ENCODE measurements at regions not wholly inside any gene's neighbourhood (a gene's known extent, or its start where the extent isn't known, plus 50 kb on each side); places are given as distances from the start of the nearest gene placed in this dataset.
"Not testable (repeated sequence)": the region's sequence is repeated elsewhere in the genome, so short reads cannot be mapped to it uniquely, and the experiment has no call there.

DNA sequence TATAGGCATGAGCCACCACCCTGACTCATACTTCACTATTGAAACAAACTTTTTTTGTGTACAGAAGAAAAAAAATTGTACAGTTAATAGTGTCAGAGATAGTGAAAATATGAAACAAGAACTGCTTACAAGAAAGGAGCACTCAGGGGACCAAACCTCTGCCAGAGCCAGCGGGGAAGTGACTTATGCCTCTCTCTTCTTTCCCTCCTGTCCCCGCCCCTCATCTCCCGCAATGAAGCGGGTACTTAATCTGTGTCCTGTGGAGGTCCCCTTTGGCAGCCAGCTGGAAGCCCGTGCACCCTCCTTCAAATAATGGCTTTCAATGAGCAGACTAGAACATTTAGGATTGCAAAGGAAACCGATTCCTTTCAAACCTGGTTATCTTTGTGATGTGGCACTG, 51.5 kb downstream of the PPIAL4A start:
- DNase-seq (ENCODE audit: low read depth in 2 of 2): not testable (repeated sequence)

DNA sequence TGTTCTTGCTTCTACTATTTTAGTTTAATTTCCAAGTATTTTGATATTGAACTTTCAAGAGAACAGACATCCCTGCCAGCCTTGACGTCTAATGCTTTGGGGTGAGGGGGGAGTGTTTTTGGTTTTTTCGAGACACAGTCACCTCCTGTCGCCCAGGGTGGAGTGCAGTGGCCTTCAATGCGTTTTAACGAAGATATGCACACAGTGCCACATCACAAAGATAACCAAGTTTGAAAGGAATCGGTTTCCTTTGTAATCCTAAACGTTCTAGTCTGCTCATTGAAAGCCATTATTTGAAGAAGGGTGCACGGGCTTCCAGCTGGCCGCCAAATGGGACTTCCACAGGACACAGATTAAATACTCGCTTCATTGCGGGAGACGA, 52.3 kb downstream of the PPIAL4A start:
- DNase-seq (ENCODE audit: low read depth in 2 of 2): peak in 1 of 2 donors; percentile 2

DNA sequence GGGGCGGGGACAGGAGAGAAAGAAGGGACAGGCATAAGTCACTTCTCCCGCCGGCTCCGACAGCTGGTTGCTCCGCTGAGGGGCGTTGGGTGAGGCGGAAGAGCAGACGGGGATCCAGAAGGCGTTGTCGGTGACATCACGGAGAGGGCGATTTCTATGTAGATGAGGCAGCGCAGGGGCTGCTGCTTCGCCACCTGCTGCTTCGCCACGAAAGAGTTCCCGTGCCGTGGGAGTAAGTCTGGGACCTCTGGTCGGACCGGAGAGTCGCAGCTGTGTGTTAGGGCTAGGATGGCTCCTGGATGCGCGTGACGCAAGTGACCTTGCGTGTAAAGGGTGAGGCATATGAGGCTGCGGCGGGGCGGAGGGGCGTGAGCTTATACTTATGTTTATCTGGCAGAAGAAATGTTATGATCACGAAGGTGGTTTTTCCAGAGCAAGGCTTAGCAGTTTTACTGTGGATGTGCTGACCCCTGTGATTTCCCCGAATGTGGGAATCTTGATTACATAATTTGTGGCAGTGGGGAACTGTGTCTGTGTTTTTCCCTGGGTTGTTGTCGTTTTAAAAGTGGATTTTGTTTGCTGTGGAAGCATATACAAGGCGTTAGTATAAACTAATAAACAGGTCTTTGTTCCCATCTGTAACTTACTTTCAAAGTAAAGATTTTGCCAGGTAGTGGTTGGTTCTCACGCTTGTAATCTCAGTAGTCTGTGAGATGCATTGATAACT, 52.8 kb downstream of the PPIAL4A start:
- peak; percentile 41 to 47 for DNase-seq (ENCODE audit: low read depth in 2 of 2)

DNA sequence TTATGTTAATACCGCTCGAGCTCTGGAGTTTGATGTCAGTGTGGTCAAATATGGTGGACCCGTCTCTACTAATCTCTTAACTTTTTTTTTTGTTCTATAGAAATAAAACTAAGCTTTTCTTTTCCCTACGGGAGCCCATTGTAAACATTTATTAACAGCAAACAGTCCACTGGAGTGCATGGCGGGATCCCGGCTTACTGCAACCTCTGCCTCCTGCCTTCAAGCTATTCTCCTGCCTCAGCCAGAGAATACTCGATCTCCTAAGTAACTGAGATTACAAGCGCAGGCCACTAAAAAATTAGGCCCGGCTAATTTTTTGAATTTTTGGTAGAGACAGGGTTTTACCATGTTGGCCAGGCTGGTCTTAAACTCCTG, 53.4 kb downstream of the PPIAL4A start:
- not testable (repeated sequence) for DNase-seq (ENCODE audit: low read depth in 2 of 2)

DNA sequence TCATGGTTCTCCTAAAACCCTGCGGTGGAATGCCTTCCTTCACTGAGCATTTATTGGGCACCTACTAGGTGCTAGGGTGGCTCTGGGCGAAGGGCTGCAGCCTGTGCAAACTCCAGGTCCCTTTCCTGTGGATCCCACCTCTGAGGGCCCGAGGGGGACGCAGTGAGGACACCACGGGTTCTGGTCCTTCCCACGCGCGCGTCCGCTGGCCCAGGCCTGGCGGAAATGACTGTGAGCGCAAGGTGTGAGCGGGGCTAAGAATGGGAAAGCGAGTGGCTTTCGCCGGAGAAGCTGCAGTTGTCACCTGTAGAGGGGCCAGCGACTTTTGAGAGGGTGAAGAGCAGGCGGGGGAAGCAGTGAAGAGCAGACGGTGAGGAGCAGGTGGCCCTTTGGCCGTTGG, 55.1 kb downstream of the PPIAL4A start:
- DNase-seq (ENCODE audit: low read depth in 2 of 2): not testable (repeated sequence)

DNA sequence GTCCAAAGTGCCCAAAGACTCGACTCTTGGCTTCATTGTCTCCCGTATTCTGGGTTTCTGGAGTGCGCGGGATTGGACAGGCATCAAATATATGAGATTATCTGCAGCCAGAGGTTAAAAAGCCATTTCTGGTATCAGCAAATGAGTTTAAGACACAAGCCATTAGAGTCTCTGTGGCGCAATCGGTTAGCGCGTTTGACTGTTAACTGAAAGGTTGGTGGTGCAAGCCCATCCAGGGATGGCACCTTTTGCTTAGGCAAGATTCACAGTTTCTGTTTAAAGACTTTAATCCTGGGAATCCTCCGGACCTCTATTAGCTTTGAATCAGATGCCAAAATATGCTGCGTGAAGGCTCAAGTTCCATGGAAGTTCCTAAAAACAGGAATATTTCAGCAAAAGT, 55.6 kb downstream of the PPIAL4A start:
- not testable (repeated sequence) for DNase-seq (ENCODE audit: low read depth in 2 of 2)

DNA sequence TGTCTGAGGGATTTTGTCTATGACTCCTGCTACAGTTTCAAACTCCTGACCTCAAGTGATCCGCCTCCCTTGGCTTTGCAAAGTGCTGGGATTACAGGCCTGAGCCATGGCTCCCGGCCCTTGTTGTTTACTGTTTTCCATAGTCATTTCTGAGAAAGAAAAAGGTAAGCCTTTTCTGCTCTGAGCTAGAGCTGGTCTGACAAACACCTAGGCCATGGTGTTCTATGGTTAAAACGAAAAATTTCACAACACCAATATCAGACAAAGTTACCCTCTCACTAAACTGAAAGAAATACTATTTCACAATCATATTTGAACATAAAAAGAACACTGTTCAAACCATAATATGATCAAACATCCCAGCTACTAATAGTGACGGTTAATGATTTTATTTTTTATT, 57.5 kb downstream of the PPIAL4A start:
- not testable (repeated sequence) for DNase-seq (ENCODE audit: low read depth in 2 of 2)

DNA sequence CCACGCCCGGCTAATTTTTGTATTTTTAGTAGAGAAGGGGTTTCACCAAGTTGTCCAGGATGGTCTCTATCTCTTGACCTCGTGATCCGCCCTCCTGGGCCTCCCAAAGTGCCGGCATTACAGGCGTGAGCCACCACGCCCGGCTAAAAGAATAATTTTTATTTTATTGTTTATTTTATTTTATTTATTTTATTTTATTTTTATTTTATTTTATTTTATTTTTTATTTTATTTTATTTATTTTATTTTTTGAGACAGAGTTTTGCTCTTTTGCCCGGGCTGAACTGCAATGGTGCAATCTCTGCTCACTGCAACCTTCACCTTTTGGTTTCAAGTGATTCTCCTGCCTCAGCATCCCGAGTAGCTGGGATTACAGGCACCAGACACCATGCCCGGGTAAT, 60.2 kb downstream of the PPIAL4A start:
- DNase-seq (ENCODE audit: low read depth in 2 of 2): not testable (repeated sequence)

DNA sequence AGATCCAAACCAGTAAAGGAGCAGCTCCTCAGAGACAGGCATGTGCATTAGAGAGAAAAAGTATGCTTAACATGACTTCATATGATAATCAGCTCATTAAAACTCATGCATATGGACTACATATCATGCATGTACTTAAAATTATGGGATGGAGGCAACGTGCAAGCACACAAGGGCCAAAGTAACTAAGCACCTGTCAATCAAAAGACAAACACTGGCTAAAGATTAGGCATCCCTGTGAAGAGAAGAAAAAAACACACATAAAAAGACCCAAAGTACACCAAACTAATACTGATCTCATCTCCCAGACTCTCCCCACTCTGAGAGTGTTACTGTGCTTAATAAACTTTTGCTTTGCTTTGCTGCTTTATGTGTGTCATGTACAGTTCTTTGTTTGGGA, 61.1 kb downstream of the PPIAL4A start:
- DNase-seq (ENCODE audit: low read depth in 2 of 2): not testable (repeated sequence)

DNA sequence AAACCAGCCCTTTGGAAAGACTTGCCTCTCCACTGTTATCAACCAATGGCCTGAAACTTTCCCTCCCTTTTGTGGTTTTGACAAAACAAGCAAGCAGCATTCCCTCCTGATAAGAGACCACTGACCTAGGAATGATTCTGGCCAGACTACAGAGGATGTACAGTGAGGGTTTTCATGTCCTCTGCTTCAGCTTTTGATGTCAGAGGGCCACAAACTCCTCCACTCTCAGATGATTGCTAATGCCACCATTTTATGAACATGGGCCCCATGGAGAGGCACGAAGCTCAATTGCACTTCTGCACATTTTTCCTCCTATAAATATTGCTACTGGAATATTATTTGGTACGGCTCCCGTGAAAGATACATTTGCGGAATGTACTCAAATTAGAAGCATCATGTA, 61.5 kb downstream of the PPIAL4A start:
- not testable (repeated sequence) for DNase-seq (ENCODE audit: low read depth in 2 of 2)

DNA sequence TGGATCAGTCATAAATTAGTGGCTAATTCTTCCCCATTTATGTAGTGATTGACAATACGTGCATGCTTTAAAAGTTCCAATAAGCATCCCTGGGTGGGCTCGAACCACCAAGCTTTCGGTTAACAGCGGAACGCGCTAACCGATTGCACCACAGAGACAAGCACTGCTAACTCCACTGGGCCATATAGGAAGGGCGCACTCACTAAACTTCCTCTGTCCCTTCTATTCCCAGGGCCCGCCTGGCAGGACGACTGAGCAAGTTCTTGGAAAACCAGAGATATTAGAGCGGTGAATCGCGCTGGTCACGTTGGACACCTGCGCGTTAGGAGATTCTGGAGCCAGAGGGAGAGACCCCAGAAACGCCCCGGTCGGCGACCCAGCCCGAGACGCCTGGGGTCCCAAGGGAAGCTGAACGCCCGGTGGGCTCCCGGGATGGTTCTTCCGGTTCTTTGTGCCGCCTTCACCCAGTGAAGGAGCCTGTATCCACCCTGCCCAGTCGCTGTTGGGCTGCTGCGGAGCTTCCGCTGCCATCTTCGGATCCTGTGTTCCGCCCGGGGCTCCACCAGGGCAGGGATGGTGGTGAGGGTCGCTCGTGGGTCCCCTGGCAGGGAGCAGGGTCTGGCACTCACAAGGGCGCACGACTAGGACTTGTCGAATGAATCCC, 62.8 kb downstream of the PPIAL4A start:
- DNase-seq (ENCODE audit: low read depth in 2 of 2): not testable (repeated sequence)

DNA sequence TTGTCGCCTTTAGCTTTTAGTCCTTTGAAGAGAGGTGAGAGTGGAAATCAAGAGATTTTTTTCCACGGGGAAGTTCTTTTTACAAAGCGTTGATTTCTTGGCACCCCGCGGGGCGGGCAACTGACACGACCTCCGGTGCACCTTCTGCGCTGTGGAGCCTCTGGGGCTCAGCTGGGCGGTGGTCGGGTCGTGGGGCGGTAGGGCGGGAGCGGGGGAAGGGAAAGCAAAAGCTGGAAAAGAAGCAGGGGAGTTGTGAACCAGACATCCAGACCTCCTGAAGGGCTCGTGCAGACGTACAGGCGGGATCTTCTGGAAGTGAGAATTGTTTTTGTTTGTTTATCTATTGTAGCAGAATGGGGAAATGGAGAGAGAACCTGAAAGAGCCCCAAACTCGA, 63.3 kb downstream of the PPIAL4A start:
- DNase-seq (ENCODE audit: low read depth in 2 of 2): not testable (repeated sequence)

DNA sequence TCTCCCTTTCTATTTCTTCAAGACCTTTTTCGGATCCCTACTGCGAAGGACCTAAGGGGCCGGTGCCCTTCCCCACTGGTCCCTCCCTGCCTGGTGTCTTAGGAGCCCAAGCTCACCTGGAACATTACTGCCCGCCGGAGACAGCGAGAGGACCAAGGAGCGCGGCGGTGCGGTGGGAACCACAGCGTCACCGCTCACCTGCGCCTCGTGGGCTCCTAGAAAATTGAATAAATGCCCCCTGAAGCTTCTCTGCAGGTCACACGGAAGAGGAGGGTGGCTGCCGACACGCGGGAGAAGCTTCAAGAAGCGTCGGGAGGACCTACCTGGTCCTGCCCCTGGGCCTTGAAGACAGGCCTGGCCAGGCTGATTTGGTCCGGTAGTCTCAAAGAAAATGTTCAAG, 65.2 kb downstream of the PPIAL4A start:
- DNase-seq (ENCODE audit: low read depth in 2 of 2): no peak

DNA sequence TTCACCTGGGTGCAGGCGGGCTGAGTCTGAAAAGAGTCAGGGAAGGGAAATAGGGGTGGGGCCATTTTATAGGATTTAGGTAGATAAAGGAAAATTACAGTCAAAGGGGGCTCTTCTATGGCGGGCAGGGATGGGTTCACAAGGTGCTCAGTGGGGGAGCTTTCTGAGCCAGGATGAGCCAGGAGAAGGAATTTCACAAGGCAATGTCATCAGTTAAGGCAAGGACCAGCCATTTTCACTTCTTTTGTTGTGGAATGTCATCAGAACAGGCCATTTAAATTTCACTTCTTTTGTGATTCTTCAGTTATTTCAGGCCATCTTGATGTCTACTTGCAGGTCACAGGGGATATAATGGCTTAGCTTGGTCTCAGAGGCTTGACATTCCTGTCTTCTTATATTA, 66.4 kb downstream of the PPIAL4A start:
- DNase-seq (ENCODE audit: low read depth in 2 of 2): not testable (repeated sequence)

DNA sequence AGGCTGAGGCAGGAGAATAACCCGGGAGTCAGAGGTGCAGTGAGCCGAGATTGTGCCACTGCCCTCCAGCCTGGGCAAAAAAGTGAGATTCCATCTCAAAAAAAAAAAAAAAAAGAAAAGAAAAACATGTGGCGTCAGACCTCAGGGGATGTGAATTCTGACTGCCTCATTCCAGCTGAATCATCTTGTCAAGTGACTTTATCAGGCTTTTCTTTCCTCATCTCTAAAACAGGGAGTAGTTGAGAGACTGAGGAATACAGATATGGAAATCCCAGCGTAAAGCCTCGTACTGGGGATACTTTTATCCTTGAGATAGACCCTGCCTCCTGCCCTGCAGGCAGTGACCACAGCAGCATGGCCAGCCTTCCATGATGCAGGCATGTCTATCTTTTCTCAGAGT, 76.4 kb downstream of the PPIAL4A start:
- DNase-seq (ENCODE audit: low read depth in 2 of 2): not testable (repeated sequence)

DNA sequence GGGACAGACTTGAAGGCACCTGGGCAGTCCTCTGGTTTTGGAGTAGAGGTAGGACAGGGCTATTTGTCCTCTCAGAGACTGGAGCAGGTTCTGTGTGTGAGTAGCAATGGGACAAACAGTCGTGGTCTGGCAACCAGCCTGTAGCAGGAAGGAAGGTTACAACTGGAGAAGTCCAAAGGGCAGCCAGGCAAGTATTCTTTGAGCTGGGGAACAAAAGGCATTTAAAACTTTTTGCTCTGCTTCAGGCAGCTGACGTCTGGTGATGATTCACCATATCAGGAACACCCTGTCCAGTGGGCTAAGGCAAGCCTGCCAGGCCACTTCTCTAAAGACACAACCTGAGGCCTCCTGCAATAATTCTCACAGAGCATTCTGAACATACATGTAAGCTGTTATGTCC, 83.3 kb downstream of the PPIAL4A start:
- DNase-seq (ENCODE audit: low read depth in 2 of 2): not testable (repeated sequence)

DNA sequence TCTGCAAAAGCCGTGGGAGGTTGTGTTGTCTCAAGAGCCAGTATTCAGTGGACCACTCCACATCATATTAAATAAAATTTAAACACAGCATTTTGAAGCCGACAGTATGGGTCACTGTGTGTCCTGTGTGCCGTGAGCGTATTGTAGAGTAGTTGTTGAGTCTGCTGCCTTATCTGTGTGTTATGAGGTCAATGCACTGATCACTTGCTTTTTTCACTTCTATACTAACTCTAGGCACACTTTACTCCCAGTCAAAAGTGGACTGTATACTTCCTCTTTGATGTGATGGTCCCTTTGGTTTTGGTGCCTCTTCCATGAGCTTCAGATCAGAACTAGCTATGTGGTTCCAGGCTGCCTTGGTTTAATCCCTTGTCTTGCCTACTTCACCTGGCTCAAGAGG, 84.3 kb downstream of the PPIAL4A start:
- not testable (repeated sequence) for DNase-seq (ENCODE audit: low read depth in 2 of 2)

DNA sequence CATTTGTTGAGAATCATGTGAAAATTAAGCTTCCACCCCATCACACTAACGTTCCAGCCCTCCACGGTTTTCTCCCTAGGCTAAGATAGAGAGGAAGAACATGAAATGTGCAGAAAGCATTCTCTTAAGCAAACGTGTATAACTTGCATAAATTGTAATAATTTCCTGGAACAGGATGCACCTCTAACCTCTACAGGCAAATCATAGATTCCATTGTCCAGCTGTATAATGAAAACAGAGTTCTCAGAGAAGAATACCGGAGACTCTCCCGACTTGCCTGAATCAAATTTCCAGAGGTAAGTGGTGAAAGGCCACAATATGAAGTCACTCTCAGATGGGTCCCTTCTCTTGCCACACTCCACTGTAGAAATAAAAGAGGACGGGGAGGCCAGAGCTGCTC, 87.7 kb downstream of the PPIAL4A start:
- not testable (repeated sequence) for DNase-seq (ENCODE audit: low read depth in 2 of 2)

DNA sequence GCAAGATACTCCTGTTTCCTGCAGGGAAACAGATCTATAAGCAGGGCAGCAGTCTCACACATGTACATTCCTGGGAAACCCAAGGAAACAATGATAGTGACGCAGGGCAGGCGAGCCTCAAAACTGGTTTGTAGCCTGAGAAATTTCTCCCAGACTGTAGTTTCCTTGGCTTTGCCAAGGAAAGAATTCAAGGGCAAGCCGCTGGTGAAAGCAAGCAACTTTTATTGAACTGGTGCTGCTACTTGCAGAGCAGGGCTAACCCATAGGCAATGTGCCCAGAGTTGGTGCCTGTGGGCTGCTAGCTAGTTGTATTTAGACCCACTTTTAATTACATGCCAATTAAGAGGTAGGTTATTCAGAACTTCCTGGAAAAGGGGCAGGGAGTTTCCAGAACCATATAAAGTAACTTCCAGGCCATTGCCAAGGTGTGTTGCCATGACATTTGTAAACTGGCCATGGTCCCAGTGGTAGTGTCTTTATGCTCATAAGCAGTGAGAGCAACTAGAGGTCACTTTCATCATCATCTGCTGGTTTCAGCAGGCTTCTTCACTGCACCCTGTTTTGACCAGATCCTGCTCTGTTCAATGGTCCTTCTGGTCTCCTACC, 92.0 kb downstream of the PPIAL4A start:
- not testable (repeated sequence) for DNase-seq (ENCODE audit: low read depth in 2 of 2)

DNA sequence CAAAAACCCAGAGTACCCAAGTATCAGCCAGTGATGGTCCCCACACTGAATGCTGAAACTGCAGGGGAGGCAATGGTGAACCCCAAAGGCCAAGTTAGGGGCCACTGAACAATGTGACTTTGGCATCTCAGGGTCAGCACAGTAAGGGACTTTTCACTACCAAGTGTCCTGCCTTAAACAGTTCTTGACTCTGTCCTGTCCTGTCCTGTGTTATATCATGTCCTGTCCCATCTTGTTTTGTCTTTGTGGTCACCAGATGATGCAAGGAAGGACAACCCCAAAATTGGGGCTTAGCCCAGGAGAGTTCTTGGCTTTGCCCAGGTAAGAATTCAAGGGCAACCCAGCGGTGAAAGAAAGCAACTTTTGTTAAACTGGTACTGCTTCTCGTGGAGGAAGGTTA, 105.0 kb downstream of the PPIAL4A start:
- not testable (repeated sequence) for DNase-seq (ENCODE audit: low read depth in 2 of 2)

DNA sequence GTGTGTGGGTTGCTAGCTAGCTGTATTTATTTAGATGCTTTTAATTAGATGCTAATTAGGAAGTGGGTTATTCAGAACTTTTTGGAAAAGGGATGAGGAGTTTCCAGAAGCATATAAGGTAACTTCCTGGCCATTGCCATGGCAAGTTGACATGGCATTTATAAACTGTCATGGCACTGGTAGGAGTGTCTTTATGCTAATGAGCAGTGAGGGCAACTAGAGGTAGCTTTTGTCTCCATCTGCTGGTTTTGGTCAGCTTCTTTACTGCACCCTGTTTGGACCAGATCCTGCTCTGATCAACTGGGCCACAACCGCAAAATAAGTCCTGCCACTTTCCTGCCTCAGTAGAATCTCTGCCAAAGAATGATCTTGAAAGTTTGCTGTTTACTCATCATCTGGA, 105.5 kb downstream of the PPIAL4A start:
- not testable (repeated sequence) for DNase-seq (ENCODE audit: low read depth in 2 of 2)

DNA sequence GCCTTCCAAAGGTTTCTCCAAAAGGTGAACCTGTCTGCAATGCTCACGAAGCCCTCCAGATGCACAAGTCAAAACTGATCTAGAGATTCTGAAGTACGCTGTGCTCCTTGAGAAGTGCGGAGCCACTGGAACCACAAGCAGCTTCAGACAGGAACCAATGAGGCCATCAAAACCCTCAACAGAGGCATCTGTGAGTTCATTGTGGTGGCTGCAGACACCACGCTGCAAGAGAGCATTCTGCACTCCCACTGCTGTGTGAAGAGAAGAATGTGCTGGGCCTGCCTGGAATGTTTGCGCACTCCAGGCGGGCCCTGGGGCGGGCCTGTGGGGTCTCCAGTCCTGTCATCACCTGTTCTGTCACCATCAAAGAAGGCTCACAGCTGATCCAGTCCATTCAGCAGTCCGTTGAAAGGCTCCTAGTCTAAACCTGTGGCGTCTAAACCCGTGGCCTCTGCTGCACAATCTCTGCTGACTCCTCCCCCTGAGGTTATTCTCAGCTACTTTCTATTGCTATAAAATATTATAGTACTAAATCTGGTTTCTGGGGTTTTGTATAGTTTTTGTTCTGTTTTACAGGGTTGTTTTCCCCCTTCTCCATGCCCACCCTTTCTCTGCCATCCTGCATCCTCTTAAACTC, 111.6 kb downstream of the PPIAL4A start:
- not testable (repeated sequence) for DNase-seq (ENCODE audit: low read depth in 2 of 2)

Data from stimulated activated CD8-positive, alpha-beta memory T cell treated with anti-CD3 and anti-CD28 coated beads, Interleukin-7, amount 100 ng/mL, for 1 hour (primary cell).